PC-3 (cell line): ENCODE measurements at regions not wholly inside any gene's neighbourhood (a gene's known extent, or its start where the extent isn't known, plus 50 kb on each side); places are given as distances from the start of the nearest gene placed in this dataset.

Experiments
- ATAC-seq: fragments of 200-7000 bp; cut with Tn5 transposase; 2 replicates; pipeline ENCODE4 v1.9.1; 2020; ENCODE audit warnings: mild to moderate bottlenecking, moderate library complexity
- BruUV-seq: library from RNA; stranded (reverse); fragments of 400-500 nt; replicated peaks from 2 replicates; lab custom pipeline; 2021; lab: Mats Ljungman, UMichigan
- CTCF ChIA-PET: fragments of 300-600 bp; sonication (Branson Sonifier 250); formaldehyde crosslinking; loops from one replicate; lab custom pipeline; 2022; ENCODE audit warnings: antibody characterized with exemption; lab: Charles Lee
- POLR2A ChIA-PET: fragments of 300-600 bp; sonication (Branson Sonifier 250); formaldehyde crosslinking; loops from one replicate; lab custom pipeline; 2022; ENCODE audit warnings: antibody characterized with exemption; ENCODE audit not compliant: unreplicated experiment; lab: Charles Lee
- DNase-seq: peaks from one replicate; pipeline ENCODE4 v3.0.0-alpha.2; 2015
- H2AFZ ChIP-seq: fragments of 300-600 bp; sonication (generic); 2 replicates; pipeline ENCODE4 v1.6.0; 2016; ENCODE audit warnings: antibody characterized with exemption, low read length
- H3F3A ChIP-seq: fragments of 300-600 bp; sonication (generic); one replicate; pipeline ENCODE4 v1.6.0; 2017; ENCODE audit warnings: antibody characterized with exemption, low read length, control low read depth, mild to moderate bottlenecking; ENCODE audit not compliant: unreplicated experiment
- H3K27ac ChIP-seq: fragments of 300-600 bp; sonication (generic); 2 replicates; pipeline ENCODE4 v1.5.1; 2016; ENCODE audit warnings: mild to moderate bottlenecking, low read length
- H3K27me3 ChIP-seq: fragments of 300-600 bp; sonication (generic); 2 replicates; pipeline ENCODE4 v1.6.1; 2016; ENCODE audit warnings: low read length, mixed read lengths
- H3K36me3 ChIP-seq: fragments of 300-600 bp; sonication (generic); 2 replicates; pipeline ENCODE4 v1.6.1; 2016; ENCODE audit warnings: low read depth, mixed run types, low read length, mixed read lengths
- H3K4me1 ChIP-seq: fragments of 300-600 bp; sonication (generic); 2 replicates; pipeline ENCODE4 v1.5.1; 2016; ENCODE audit warnings: low read length; ENCODE audit not compliant: insufficient read depth
- H3K4me2 ChIP-seq: fragments of 300-600 bp; sonication (generic); 2 replicates; pipeline ENCODE4 v1.6.0; 2016; ENCODE audit warnings: low read length
- H3K4me3 ChIP-seq: fragments of 300-600 bp; sonication (generic); 2 replicates; pipeline ENCODE4 v1.5.1; 2016; ENCODE audit warnings: mild to moderate bottlenecking, low read length, mixed read lengths
- H3K79me2 ChIP-seq: fragments of 300-600 bp; sonication (generic); 2 replicates; pipeline ENCODE4 v1.6.1; 2017; ENCODE audit warnings: low read length, mixed read lengths
- H3K9ac ChIP-seq: fragments of 300-600 bp; sonication (generic); 2 replicates; pipeline ENCODE4 v1.6.0; 2016; ENCODE audit warnings: mild to moderate bottlenecking, low read length
- H3K9me2 ChIP-seq: fragments of 300-600 bp; sonication (generic); replicated peaks from 2 replicates; pipeline ENCODE4 v1.6.1; 2016; ENCODE audit warnings: mixed run types, low read length, mixed read lengths
- H3K9me3 ChIP-seq: fragments of 300-600 bp; sonication (generic); 2 replicates; pipeline ENCODE4 v1.6.1; 2016; ENCODE audit warnings: low read length, mixed read lengths
- H4K20me1 ChIP-seq: fragments of 300-600 bp; sonication (generic); 2 replicates; pipeline ENCODE4 v1.6.1; 2016; ENCODE audit warnings: low read length, mixed read lengths
- CTCF ChIP-seq: fragments of 300-600 bp; sonication (generic); conservative IDR thresholded peaks from 2 replicates; pipeline ENCODE4 v1.5.1; 2017; ENCODE audit warnings: antibody characterized with exemption, low read depth, mild to moderate bottlenecking, low read length
- EZH2 ChIP-seq: fragments of 300-600 bp; sonication (generic); IDR thresholded peaks from one replicate; pipeline ENCODE4 v1.6.1; 2017; ENCODE audit warnings: antibody characterized with exemption, mild to moderate bottlenecking, low read length; ENCODE audit not compliant: unreplicated experiment
- EZH2phosphoT487 ChIP-seq: fragments of 300-600 bp; sonication (generic); IDR thresholded peaks from 2 replicates; pipeline ENCODE4 v1.6.1; 2018; ENCODE audit warnings: mild to moderate bottlenecking, antibody characterized with exemption, low read length, borderline replicate concordance
- intact Hi-C: fragments of 100-400 bp; cut with micrococcal nuclease; formaldehyde crosslinking; loops from 2 replicates; pipeline ENCODE4 v1.9.0; 2023

DNA sequence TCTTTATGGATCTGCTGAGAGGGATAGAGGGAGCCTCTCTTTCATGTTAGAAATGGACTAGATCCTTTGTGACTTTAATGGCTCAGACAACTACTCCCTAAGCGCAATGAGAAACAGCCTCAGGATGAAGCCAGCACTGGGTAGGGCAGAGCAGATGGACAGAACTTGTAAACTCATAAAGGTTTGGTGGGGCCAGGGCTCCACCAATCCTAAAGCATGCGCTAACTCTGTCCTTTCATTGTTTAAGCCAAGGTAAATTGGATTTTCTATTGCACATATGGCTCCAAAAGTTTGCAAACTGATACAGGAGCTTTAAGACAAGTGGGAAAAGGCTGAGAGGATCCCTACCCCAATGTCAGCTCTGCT, 178.1 kb upstream of the MEOX2 start:
- no peak for ATAC-seq
- CTCF ChIA-PET, result no interaction called here
- no peaks in the 10 kb centered on the region for H3K9me2 ChIP-seq
- TF ChIP-seq CTCF (no peak), EZH2 (no peak), EZH2phosphoT487 (no peak)
- no peaks in the 10 kb centered on the region for H4K20me1 ChIP-seq
- H3K9ac ChIP-seq, result no peak overlapping the region
- no peaks in the 10 kb centered on the region for H3K79me2 ChIP-seq
- no TSS peak for BruUV-seq
- no peaks in the 10 kb centered on the region for H3K4me1 ChIP-seq
- H2AFZ ChIP-seq, result no peak overlapping the region
- no peak overlapping the region for H3K4me3 ChIP-seq
- no peak overlapping the region for H3K27ac ChIP-seq
- intact Hi-C loops, result no loop called here
- POLR2A ChIA-PET, result no interaction called here
- H3F3A ChIP-seq, result no peaks in the 10 kb centered on the region
- DNase-seq, result no peak
- H3K9me3 ChIP-seq, result no peaks in the 10 kb centered on the region
- no peaks in the 10 kb centered on the region for H3K27me3 ChIP-seq
- no peak overlapping the region for H3K4me2 ChIP-seq
- no peaks in the 10 kb centered on the region for H3K36me3 ChIP-seq

GRCh38 chr7:15863951-15864625, 177.6 kb upstream of the MEOX2 start:
- Histone ChIP-seq H3K9me2 (no peaks in the 10 kb centered on the region), H3K27me3 (no peaks in the 10 kb centered on the region), H3K27ac (no peak overlapping the region), H3K9me3 (no peaks in the 10 kb centered on the region), H4K20me1 (no peaks in the 10 kb centered on the region), H2AFZ (no peak overlapping the region), H3K4me3 (no peak overlapping the region), H3K4me2 (no peak overlapping the region), H3K36me3 (no peaks in the 10 kb centered on the region), H3K9ac (no peak overlapping the region), H3K4me1 (no peaks in the 10 kb centered on the region), H3K79me2 (no peaks in the 10 kb centered on the region), H3F3A (no peaks in the 10 kb centered on the region)
- intact Hi-C loops, result no loop called here
- no TSS peak for BruUV-seq
- ChIA-PET CTCF (no interaction called here), POLR2A (no interaction called here)
- no peak for ATAC-seq
- no peak for TF ChIP-seq CTCF
- no peak for TF ChIP-seq EZH2phosphoT487
- TF ChIP-seq EZH2, result no peak
- no peak for DNase-seq

GRCh38 chr7:15862781-15863165, 176.3 kb upstream of the MEOX2 start:
- no peak for TF ChIP-seq EZH2phosphoT487
- TF ChIP-seq CTCF, result no peak
- no peak for TF ChIP-seq EZH2
- no TSS peak for BruUV-seq
- H3K27me3 ChIP-seq, result no peaks in the 10 kb centered on the region
- H3K36me3 ChIP-seq, result no peaks in the 10 kb centered on the region
- no peaks in the 10 kb centered on the region for H3K4me1 ChIP-seq
- ChIA-PET POLR2A (no interaction called here), CTCF (no interaction called here)
- no peak overlapping the region for H2AFZ ChIP-seq
- ATAC-seq, result peak; percentile 54
- H3K27ac ChIP-seq, result no peak overlapping the region
- H3F3A ChIP-seq, result no peaks in the 10 kb centered on the region
- H3K9me3 ChIP-seq, result no peaks in the 10 kb centered on the region
- no peak overlapping the region for H3K4me3 ChIP-seq
- no peaks in the 10 kb centered on the region for H3K9me2 ChIP-seq
- H3K4me2 ChIP-seq, result no peak overlapping the region
- no peak for DNase-seq
- H3K79me2 ChIP-seq, result no peaks in the 10 kb centered on the region
- no peaks in the 10 kb centered on the region for H4K20me1 ChIP-seq
- intact Hi-C loops, result no loop called here
- H3K9ac ChIP-seq, result no peak overlapping the region
